ENCODE measurements at regions not wholly inside any gene's neighbourhood (a gene's known extent, or its start where the extent isn't known, plus 50 kb on each side); places are given as distances from the start of the nearest gene placed in this dataset.
"Not testable (repeated sequence)": the region's sequence is repeated elsewhere in the genome, so short reads cannot be mapped to it uniquely, and the experiment has no call there.

- no peak for TF ChIP-seq CTCF (IDR thresholded peaks at IDR 0.05; ENCODE audit: borderline replicate concordance, insufficient read depth, low read depth, low read length)
- no peak overlapping the region for H3K4me3 ChIP-seq (ENCODE audit: low read depth, low read length)
Measured at GRCh38 chr13:64627654-64628053, 2602.5 kb downstream of the PCDH9 start.

- no peak overlapping the region for H3K4me3 ChIP-seq (ENCODE audit: low read depth, low read length)
- TF ChIP-seq CTCF (IDR thresholded peaks at IDR 0.05; ENCODE audit: borderline replicate concordance, insufficient read depth, low read depth, low read length) = no peak
Measured at GRCh38 chr13:64626105-64626504, 2604.0 kb downstream of the PCDH9 start.

- no peak overlapping the region for H3K4me3 ChIP-seq (ENCODE audit: low read depth, low read length)
- no peak for TF ChIP-seq CTCF (IDR thresholded peaks at IDR 0.05; ENCODE audit: borderline replicate concordance, insufficient read depth, low read depth, low read length)
Measured at GRCh38 chr13:64617231-64617630, 2612.9 kb downstream of the PCDH9 start.

- TF ChIP-seq CTCF (IDR thresholded peaks at IDR 0.05; ENCODE audit: borderline replicate concordance, insufficient read depth, low read depth, low read length) = no peak
- no peak overlapping the region for H3K4me3 ChIP-seq (ENCODE audit: low read depth, low read length)
Measured at GRCh38 chr13:64591971-64592370, 2638.2 kb downstream of the PCDH9 start.

- TF ChIP-seq CTCF (IDR thresholded peaks at IDR 0.05; ENCODE audit: borderline replicate concordance, insufficient read depth, low read depth, low read length) = no peak
- no peak overlapping the region for H3K4me3 ChIP-seq (ENCODE audit: low read depth, low read length)
Measured at GRCh38 chr13:64579331-64579730, 2650.8 kb downstream of the PCDH9 start.

- TF ChIP-seq CTCF (IDR thresholded peaks at IDR 0.05; ENCODE audit: borderline replicate concordance, insufficient read depth, low read depth, low read length) = no peak
- H3K4me3 ChIP-seq (ENCODE audit: low read depth, low read length) = no peak overlapping the region
Measured at GRCh38 chr13:64568748-64569147, 2661.4 kb downstream of the PCDH9 start.

GRCh38 chr13:64558031-64558430 is 2672.1 kb downstream of the PCDH9 start:
- H3K4me3 ChIP-seq (ENCODE audit: low read depth, low read length) = not testable (repeated sequence)

GRCh38 chr13:64556376-64556775 is 2673.8 kb downstream of the PCDH9 start:
- no peak overlapping the region for H3K4me3 ChIP-seq (ENCODE audit: low read depth, low read length)
- no peak for TF ChIP-seq CTCF (IDR thresholded peaks at IDR 0.05; ENCODE audit: borderline replicate concordance, insufficient read depth, low read depth, low read length)
